ENCODE measurements at regions not wholly inside any gene's neighbourhood (a gene's known extent, or its start where the extent isn't known, plus 50 kb on each side); places are given as distances from the start of the nearest gene placed in this dataset.

- H3K4me1 ChIP-seq (ENCODE audit: control insufficient read depth, insufficient read depth, low read length), result no peaks in the 10 kb centered on the region
- H3K4me3 ChIP-seq (ENCODE audit: low read depth, low read length), result no peak overlapping the region
- H3K27me3 ChIP-seq (ENCODE audit: control insufficient read depth, insufficient read depth, low read length), result no peaks in the 10 kb centered on the region
- no peak overlapping the region for H3K9ac ChIP-seq (ENCODE audit: low read depth, low read length)
- H3K36me3 ChIP-seq (ENCODE audit: control insufficient read depth, insufficient read depth, low read length), result no peaks in the 10 kb centered on the region
- no peaks in the 10 kb centered on the region for H3K9me3 ChIP-seq (ENCODE audit: control insufficient read depth, insufficient read depth, low read length)
- H3K27ac ChIP-seq (ENCODE audit: low read depth, low read length), result no peak overlapping the region
Measured at GRCh38 chr3:187540847-187541246, 129.3 kb downstream of the SST start.

- Histone ChIP-seq H3K27me3 (ENCODE audit: control insufficient read depth, insufficient read depth, low read length) (no peaks in the 10 kb centered on the region), H3K36me3 (ENCODE audit: control insufficient read depth, insufficient read depth, low read length) (no peaks in the 10 kb centered on the region), H3K27ac (ENCODE audit: low read depth, low read length) (no peak overlapping the region), H3K9me3 (ENCODE audit: control insufficient read depth, insufficient read depth, low read length) (no peaks in the 10 kb centered on the region), H3K4me3 (ENCODE audit: low read depth, low read length) (no peak overlapping the region), H3K9ac (ENCODE audit: low read depth, low read length) (no peak overlapping the region), H3K4me1 (ENCODE audit: control insufficient read depth, insufficient read depth, low read length) (peaks cover 6% of the 10 kb centered on the region; the same call in 1 of the 2 replicates)
Measured at GRCh38 chr3:187536185-187536584, 134.0 kb downstream of the SST start.

- H3K27me3 ChIP-seq (ENCODE audit: control insufficient read depth, insufficient read depth, low read length), result no peaks in the 10 kb centered on the region
- no peak overlapping the region for H3K4me3 ChIP-seq (ENCODE audit: low read depth, low read length)
Measured at GRCh38 chr3:187533797-187534196, 136.4 kb downstream of the SST start.

GRCh38 chr3:187531831-187532230 is 138.4 kb downstream of the SST start:
- Histone ChIP-seq H3K36me3 (ENCODE audit: control insufficient read depth, insufficient read depth, low read length) (no peaks in the 10 kb centered on the region), H3K9me3 (ENCODE audit: control insufficient read depth, insufficient read depth, low read length) (no peaks in the 10 kb centered on the region), H3K4me3 (ENCODE audit: low read depth, low read length) (no peak overlapping the region), H3K9ac (ENCODE audit: low read depth, low read length) (no peak overlapping the region), H3K27ac (ENCODE audit: low read depth, low read length) (no peak overlapping the region), H3K4me1 (ENCODE audit: control insufficient read depth, insufficient read depth, low read length) (peaks cover 6% of the 10 kb centered on the region; the same call in 1 of the 2 replicates), H3K27me3 (ENCODE audit: control insufficient read depth, insufficient read depth, low read length) (no peaks in the 10 kb centered on the region)

More at GRCh38 chr3:187533797-187534196, 136.4 kb downstream of the SST start:
- Histone ChIP-seq H3K27ac (ENCODE audit: low read depth, low read length) (no peak overlapping the region), H3K9ac (ENCODE audit: low read depth, low read length) (no peak overlapping the region), H3K36me3 (ENCODE audit: control insufficient read depth, insufficient read depth, low read length) (no peaks in the 10 kb centered on the region), H3K4me1 (ENCODE audit: control insufficient read depth, insufficient read depth, low read length) (peaks cover 6% of the 10 kb centered on the region; the same call in 1 of the 2 replicates), H3K9me3 (ENCODE audit: control insufficient read depth, insufficient read depth, low read length) (no peaks in the 10 kb centered on the region)

- peaks cover 25% of the 10 kb centered on the region for H3K4me1 ChIP-seq (ENCODE audit: control insufficient read depth, insufficient read depth, low read length)
- no peaks in the 10 kb centered on the region for H3K27me3 ChIP-seq (ENCODE audit: control insufficient read depth, insufficient read depth, low read length)
- H3K9me3 ChIP-seq (ENCODE audit: control insufficient read depth, insufficient read depth, low read length), result no peaks in the 10 kb centered on the region
- H3K9ac ChIP-seq (ENCODE audit: low read depth, low read length), result no peak overlapping the region
- H3K27ac ChIP-seq (ENCODE audit: low read depth, low read length), result no peak overlapping the region
- H3K36me3 ChIP-seq (ENCODE audit: control insufficient read depth, insufficient read depth, low read length), result no peaks in the 10 kb centered on the region
- H3K4me3 ChIP-seq (ENCODE audit: low read depth, low read length), result no peak overlapping the region
Measured at GRCh38 chr3:187522890-187523289, 147.3 kb downstream of the SST start.

- no peaks in the 10 kb centered on the region for H3K27me3 ChIP-seq (ENCODE audit: control insufficient read depth, insufficient read depth, low read length)
- H3K36me3 ChIP-seq (ENCODE audit: control insufficient read depth, insufficient read depth, low read length), result no peaks in the 10 kb centered on the region
- peaks cover 29% of the 10 kb centered on the region for H3K4me1 ChIP-seq (ENCODE audit: control insufficient read depth, insufficient read depth, low read length)
- H3K9ac ChIP-seq (ENCODE audit: low read depth, low read length), result no peak overlapping the region
- H3K9me3 ChIP-seq (ENCODE audit: control insufficient read depth, insufficient read depth, low read length), result no peaks in the 10 kb centered on the region
- H3K27ac ChIP-seq (ENCODE audit: low read depth, low read length), result no peak overlapping the region
- no peak overlapping the region for H3K4me3 ChIP-seq (ENCODE audit: low read depth, low read length)
Measured at GRCh38 chr3:187522293-187522692, 147.9 kb downstream of the SST start.

GRCh38 chr3:187521546-187521945 is 148.6 kb downstream of the SST start:
- Histone ChIP-seq H3K9ac (ENCODE audit: low read depth, low read length) (no peak overlapping the region), H3K4me3 (ENCODE audit: low read depth, low read length) (no peak overlapping the region), H3K27me3 (ENCODE audit: control insufficient read depth, insufficient read depth, low read length) (no peaks in the 10 kb centered on the region)

GRCh38 chr3:187520027-187520945 is 149.9 kb downstream of the SST start:
- H3K27ac ChIP-seq (ENCODE audit: low read depth, low read length), result peak overlapping the region; percentile 84
- no peak overlapping the region for H3K9ac ChIP-seq (ENCODE audit: low read depth, low read length)
- H3K4me1 ChIP-seq (ENCODE audit: control insufficient read depth, insufficient read depth, low read length), result peaks cover 29% of the 10 kb centered on the region
- H3K4me3 ChIP-seq (ENCODE audit: low read depth, low read length), result no peak overlapping the region
- H3K27me3 ChIP-seq (ENCODE audit: control insufficient read depth, insufficient read depth, low read length), result no peaks in the 10 kb centered on the region
- H3K9me3 ChIP-seq (ENCODE audit: control insufficient read depth, insufficient read depth, low read length), result no peaks in the 10 kb centered on the region
- no peaks in the 10 kb centered on the region for H3K36me3 ChIP-seq (ENCODE audit: control insufficient read depth, insufficient read depth, low read length)

More at GRCh38 chr3:187521546-187521945, 148.6 kb downstream of the SST start:
- Histone ChIP-seq H3K27ac (ENCODE audit: low read depth, low read length) (no peak overlapping the region), H3K4me1 (ENCODE audit: control insufficient read depth, insufficient read depth, low read length) (peaks cover 29% of the 10 kb centered on the region), H3K9me3 (ENCODE audit: control insufficient read depth, insufficient read depth, low read length) (no peaks in the 10 kb centered on the region), H3K36me3 (ENCODE audit: control insufficient read depth, insufficient read depth, low read length) (no peaks in the 10 kb centered on the region)

- Histone ChIP-seq H3K4me1 (ENCODE audit: control insufficient read depth, insufficient read depth, low read length) (peaks cover 29% of the 10 kb centered on the region), H3K9me3 (ENCODE audit: control insufficient read depth, insufficient read depth, low read length) (no peaks in the 10 kb centered on the region), H3K4me3 (ENCODE audit: low read depth, low read length) (no peak overlapping the region), H3K9ac (ENCODE audit: low read depth, low read length) (no peak overlapping the region), H3K27ac (ENCODE audit: low read depth, low read length) (peak overlapping the region; percentile 84), H3K36me3 (ENCODE audit: control insufficient read depth, insufficient read depth, low read length) (no peaks in the 10 kb centered on the region), H3K27me3 (ENCODE audit: control insufficient read depth, insufficient read depth, low read length) (no peaks in the 10 kb centered on the region)
Measured at GRCh38 chr3:187519428-187519890, 150.7 kb downstream of the SST start.

- Histone ChIP-seq H3K4me3 (ENCODE audit: low read depth, low read length) (no peak overlapping the region; the same call in 1 of the 2 replicates), H3K9me3 (ENCODE audit: control insufficient read depth, insufficient read depth, low read length) (no peaks in the 10 kb centered on the region), H3K36me3 (ENCODE audit: control insufficient read depth, insufficient read depth, low read length) (no peaks in the 10 kb centered on the region), H3K27ac (ENCODE audit: low read depth, low read length) (peak overlapping the region; percentile 84), H3K4me1 (ENCODE audit: control insufficient read depth, insufficient read depth, low read length) (peaks cover 29% of the 10 kb centered on the region), H3K9ac (ENCODE audit: low read depth, low read length) (no peak overlapping the region), H3K27me3 (ENCODE audit: control insufficient read depth, insufficient read depth, low read length) (no peaks in the 10 kb centered on the region)
Measured at GRCh38 chr3:187518616-187519015, 150.4 kb downstream of the RTP4 start.

GRCh38 chr3:187518207-187518606 is 150.0 kb downstream of the RTP4 start:
- Histone ChIP-seq H3K27me3 (ENCODE audit: control insufficient read depth, insufficient read depth, low read length) (no peaks in the 10 kb centered on the region), H3K27ac (ENCODE audit: low read depth, low read length) (peak overlapping the region; percentile 84), H3K9ac (ENCODE audit: low read depth, low read length) (no peak overlapping the region), H3K36me3 (ENCODE audit: control insufficient read depth, insufficient read depth, low read length) (no peaks in the 10 kb centered on the region), H3K4me3 (ENCODE audit: low read depth, low read length) (no peak overlapping the region), H3K4me1 (ENCODE audit: control insufficient read depth, insufficient read depth, low read length) (peaks cover 29% of the 10 kb centered on the region), H3K9me3 (ENCODE audit: control insufficient read depth, insufficient read depth, low read length) (no peaks in the 10 kb centered on the region)
